A549 (cell line): ENCODE measurements at regions not wholly inside any gene's neighbourhood (a gene's known extent, or its start where the extent isn't known, plus 50 kb on each side); places are given as distances from the start of the nearest gene placed in this dataset.
"Not testable (repeated sequence)": the region's sequence is repeated elsewhere in the genome, so short reads cannot be mapped to it uniquely, and the experiment has no call there.

ENCODE experiments used
- CHD4 ChIP-seq: fragments of 200-600 bp; sonication (generic); IDR thresholded peaks from 2 replicates; pipeline ENCODE4 v1.6.1; 2016; ENCODE audit warnings: antibody characterized with exemption, mild to moderate bottlenecking, borderline replicate concordance
- CTCF ChIP-seq: fragments of >200 bp; sonication (Bioruptor Twin); formaldehyde crosslinking; IDR thresholded peaks from 3 replicates; pipeline ENCODE4 v1.5.1; 2016
- EP300 ChIP-seq, 2 experiments: fragments of >200 bp; sonication (Bioruptor Twin); formaldehyde crosslinking; IDR thresholded peaks; 2 replicates in 1 of 2; 3 replicates in 1 of 2; pipeline ENCODE4 v1.6.1; 2016 to 2017
- HMGXB4 ChIP-seq: fragments of 250-450 bp; sonication (Bioruptor Pico); IDR thresholded peaks from 2 replicates; pipeline ENCODE4 v1.5.0; 2021; ENCODE audit warnings: mild to moderate bottlenecking, moderate library complexity, borderline replicate concordance
- KDM1A ChIP-seq: fragments of 200-600 bp; sonication (generic); IDR thresholded peaks from 2 replicates; pipeline ENCODE4 v1.6.1; 2016; ENCODE audit warnings: low read depth, mild to moderate bottlenecking
- MAX ChIP-seq: IDR thresholded peaks from 2 replicates; pipeline ENCODE4 v1.6.1; 2012
- POLR2A ChIP-seq: IDR thresholded peaks from 2 replicates; pipeline ENCODE4 v1.6.1; 2012; ENCODE audit warnings: mild to moderate bottlenecking, low read length
- USF2 ChIP-seq: fragments of 450-650 bp; IDR thresholded peaks from 2 replicates; pipeline ENCODE4 v1.6.1; 2014; ENCODE audit warnings: antibody characterized with exemption

GRCh38 chr2:89756616-89757015 is 1065.1 kb downstream of the RPIA start:
- not testable (repeated sequence) for TF ChIP-seq MAX; USF2; CTCF; HMGXB4 (CRISPR knock-in tag); EP300 (IDR thresholded peaks at IDR 0.05); CHD4; KDM1A; POLR2A
